DOHH2 (cell line): ENCODE measurements at regions not wholly inside any gene's neighbourhood (a gene's known extent, or its start where the extent isn't known, plus 50 kb on each side); places are given as distances from the start of the nearest gene placed in this dataset.

Source experiments
- CTCF ChIP-seq: fragments of 200-600 bp; sonication (generic); IDR thresholded peaks from one replicate; pipeline ENCODE4 v1.5.1; 2014; ENCODE audit warnings: antibody characterized with exemption, mild to moderate bottlenecking, low read depth, low read length; ENCODE audit not compliant: poor library complexity, severe bottlenecking
- EZH2phosphoT487 ChIP-seq: fragments of 200-600 bp; sonication (generic); IDR thresholded peaks from 2 replicates; pipeline ENCODE4 v1.6.1; 2017; ENCODE audit warnings: borderline replicate concordance, mild to moderate bottlenecking, antibody characterized with exemption, low read length, moderate library complexity, mixed read lengths

GRCh38 chr12:63276537-63277365 lies 125.8 kb upstream of the AVPR1A start:
- TF ChIP-seq EZH2phosphoT487 (no peak), CTCF (peak; percentile 73)
